Fibroblast of skin of left biceps (primary cell): ENCODE measurements at regions not wholly inside any gene's neighbourhood (a gene's known extent, or its start where the extent isn't known, plus 50 kb on each side); places are given as distances from the start of the nearest gene placed in this dataset.

ENCODE experiments used
- DNase-seq, 2 experiments: peaks; one replicate each; pipeline ENCODE4 v3.0.0-alpha.2; 2013; ENCODE audit warnings: low read depth in 2 of 2

DNA sequence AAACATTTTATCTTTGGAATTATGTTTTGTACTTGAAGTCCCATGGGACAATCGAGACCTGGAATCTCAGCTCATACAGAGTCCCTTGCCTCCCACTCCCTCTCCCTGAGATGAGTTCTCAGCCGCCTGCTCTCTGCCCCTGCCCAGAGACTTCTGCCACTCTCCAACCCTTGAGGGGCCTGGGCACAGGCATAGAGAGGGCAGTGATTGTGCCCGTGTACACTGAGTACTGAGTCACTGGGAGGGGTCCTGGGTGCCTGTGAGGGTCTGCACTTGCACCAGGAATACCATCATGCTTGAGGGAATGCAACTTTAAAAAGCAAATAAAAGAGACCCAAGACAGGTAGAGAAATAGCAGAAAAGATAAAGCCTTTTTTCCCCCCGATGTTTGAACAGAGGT is 453.8 kb upstream of the HS3ST5 start:
- no peak for DNase-seq

DNA sequence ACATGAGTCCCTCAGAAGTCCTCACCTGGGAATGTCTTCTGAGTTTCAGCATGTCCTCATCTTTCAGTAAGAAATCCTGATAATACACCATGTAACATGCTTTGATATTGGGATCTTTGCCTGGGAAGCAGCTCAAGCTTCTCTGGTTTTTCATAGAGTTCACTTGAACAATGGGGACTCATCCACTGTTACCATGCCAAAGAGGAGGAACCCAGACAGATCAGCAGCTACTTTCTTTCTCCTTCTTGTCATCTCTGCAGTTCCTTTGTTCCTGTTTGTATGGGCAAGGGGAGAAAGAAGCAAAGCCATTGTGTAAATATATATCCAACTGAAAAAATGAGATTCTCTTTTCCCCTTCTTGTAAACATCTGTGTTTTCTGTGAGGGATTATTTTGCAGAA is 450.6 kb upstream of the HS3ST5 start:
- DNase-seq, result no peak

DNA sequence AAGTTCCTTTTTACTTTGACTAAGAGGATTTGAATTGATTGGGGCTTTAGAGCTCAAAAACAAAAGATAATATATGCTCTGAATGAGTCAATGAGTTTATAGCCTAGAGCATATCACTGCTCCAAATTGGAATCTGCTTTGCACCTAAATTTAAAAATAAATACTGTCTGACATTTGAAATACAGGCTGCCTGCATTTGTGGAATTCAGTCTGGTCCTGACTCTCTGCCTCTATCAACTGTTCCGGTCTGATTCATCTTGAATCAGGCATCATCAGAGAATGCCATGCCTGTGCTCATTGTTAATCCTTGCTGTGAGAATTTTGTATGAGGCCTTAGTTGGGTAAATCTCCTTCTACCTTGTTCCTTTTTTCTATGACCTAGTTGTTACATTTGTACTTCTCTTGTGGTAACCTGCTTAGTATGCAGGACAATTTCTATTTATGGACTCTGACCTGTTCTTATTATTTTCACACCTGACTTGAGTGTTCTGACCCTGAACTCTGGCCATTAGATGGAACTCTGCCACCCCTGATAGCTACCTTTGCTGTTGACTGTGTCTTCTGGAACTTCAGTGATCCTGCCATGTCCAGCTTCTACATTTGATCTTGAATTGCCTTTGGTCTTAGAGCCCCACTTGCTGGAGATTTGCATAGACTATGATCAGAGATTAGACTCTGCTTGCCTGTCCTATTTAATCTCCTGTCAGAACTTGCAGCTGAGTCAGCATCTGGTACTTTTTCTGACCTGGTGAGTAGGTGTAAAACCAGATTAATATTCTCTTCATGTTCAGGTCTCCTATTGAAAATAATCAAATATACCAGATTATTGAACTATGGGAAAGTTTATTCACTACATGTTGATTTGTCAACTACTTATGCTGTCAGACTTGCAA is 442.7 kb upstream of the HS3ST5 start:
- no peak for DNase-seq

DNA sequence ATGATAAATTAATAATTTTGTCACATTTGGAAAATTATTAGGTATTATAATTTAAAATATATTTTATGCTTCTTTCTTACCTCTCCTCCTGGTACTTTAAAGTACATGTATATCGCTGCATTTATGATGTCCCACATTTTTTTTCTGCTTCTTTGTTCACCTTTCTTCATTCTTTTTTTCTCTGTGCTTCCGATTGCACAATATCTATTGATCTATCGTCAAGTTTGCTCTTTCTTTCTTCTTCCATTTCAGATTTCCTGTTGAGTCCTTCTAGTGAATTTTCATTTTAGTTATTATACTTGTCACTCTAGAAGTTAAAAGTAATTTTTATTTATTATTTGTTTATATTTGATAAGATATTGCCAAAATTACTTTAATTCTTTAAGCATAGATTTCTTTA is 441.0 kb upstream of the HS3ST5 start:
- no peak for DNase-seq

DNA sequence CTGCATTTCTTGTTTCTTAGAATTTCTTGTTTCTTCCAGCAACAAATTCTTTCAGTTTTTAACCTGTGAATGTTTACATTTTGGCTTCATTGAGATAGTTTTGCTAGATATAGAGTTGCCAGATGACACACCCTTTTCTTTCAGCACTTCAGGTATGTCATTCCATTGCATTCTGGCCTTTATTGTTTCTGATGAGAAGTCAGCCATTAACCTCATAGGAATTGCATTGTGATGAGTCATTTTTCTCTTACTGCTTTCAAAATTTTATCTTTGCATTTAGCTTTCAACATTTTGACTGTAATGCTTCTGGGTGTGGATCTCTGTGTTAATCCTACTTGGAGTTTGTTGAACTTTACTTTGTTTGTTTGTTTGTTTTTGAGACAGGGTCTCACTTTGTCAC is 440.3 kb upstream of the HS3ST5 start:
- DNase-seq, result no peak

DNA sequence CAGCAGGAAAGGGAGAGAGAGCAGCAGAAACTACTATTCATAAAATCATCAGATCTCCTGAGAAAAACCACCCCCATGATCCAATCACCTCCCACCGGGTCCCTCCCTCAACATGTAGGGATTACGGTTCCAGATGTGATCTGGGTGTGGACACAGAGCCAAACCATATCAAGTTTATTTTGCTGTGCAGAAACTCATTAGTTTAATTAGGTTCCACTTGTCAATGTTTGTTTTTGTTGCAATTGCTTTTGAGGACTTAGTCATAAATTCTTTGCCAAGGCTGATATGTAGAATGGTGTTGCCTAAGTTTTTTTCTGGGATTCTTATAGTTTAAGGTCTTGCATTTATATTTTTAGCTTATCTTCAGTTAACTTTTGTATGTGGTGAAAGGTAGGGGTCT is 422.0 kb upstream of the HS3ST5 start:
- DNase-seq, result no peak

DNA sequence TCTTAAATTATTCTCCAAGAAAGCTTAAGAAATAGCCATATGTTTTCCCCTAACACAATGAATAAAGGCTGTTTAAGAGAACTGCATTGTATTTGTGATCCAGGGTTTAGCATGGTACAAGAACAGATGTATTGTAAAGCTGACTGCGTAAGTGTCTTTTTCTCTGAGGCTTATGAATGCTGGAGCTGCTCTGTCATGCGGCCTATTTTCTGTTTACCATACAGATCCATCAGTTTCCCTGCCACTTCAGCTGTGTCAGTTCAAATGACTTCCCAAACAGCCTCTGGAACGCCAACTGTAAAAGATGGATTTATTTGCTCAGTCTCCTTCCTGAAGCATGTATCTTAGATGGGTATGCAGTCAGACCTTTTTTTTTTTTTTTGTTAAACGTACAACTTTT is 419.3 kb upstream of the HS3ST5 start:
- no peak for DNase-seq

DNA sequence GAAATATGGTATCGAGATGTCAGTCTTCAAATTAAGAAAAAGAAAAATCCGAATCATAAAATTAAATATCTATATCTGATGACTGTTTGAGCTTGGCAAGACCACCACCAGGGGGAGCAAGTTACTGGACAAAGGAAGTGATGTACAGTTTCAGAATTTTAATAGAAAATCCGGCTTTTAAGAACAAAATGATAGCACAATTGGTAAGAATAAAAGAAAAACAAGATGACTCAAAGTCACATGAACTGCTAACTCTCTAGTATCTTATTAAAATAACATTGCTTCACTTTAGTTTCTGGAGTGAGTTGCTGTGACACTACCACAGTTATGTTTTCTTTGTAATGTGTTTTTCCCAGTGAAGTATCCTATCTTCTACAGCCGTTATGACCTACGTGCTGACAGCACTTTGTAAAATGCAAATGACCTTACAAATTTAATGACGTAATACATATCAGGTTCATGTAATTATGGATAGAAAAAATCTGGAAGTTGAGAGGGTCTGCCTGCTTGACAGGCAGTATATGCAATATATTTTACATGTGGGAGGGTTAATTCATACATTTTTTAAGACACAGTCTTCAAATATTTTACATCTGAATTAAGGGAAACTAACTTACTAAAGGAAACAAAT is 405.3 kb upstream of the HS3ST5 start:
- DNase-seq, result peak; percentile 15 to 17

DNA sequence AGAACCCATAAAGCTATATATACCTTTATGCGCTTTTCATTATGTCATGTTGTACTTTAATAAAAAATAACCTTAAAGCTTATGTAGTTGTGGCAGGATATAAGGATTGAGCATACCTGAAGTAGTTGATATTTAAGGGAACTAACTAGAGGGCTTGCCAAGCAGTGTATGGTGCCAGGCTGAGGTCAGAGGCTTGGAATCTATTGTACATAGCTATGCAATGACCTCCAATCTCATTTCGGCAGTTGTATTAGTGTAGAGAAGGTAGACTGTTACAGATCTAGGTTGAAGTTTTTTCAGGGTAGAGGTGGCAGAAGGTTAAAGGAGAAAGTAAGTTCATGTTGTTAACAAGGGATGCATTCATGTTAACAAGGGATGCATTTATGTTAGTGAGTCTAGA is 397.7 kb upstream of the HS3ST5 start:
- no peak for DNase-seq

DNA sequence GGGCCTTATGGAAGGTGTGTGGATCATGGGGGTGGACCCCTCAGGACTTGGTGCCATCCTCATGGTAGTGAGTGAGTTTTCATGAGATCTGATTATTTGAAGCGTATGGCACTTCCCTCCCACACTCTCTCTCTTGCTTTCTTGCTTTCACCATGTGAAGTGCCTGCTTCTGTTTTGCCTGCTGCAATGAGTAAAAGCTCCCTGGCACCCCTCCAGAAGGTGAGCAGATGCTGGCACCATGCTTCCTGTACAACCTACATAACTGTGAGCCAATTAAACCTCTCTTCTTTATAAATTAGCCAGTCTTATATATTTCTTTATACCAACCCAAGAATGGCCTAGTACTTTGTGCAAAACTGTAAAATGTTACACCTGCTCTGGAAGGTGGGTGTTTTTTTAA is 396.8 kb upstream of the HS3ST5 start:
- no peak for DNase-seq

DNA sequence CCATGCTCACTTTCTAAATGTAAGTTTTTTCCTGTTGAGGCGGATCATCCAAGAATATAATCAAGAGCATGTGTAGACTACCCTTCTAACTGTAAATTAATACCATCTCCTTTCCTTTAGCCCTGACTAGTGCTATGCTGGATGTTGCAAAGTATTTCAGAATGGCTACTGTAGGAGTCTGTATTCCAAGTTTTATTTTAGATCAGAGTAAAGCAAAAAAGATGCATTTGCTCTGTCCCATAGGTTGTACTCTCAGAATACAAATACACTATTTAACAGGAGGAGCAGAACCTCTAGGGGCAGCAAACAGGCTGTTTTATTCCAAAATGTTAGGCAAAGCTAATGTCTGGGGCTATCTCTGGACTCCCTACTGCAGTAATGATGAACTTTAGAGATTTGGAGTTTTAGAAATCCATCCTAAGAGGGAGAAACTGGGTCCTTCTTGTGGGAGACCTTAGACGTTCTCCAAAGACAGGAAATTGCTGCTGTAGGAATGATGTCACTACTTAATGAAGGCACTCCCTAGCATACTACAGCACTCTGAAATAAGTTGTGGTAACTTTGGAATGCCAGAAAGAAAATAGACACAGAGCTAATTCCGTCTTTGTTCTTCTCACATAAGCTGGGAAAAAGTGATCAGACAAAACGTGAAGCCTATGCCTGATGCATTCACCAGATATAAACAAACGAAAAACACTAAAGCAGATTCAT is 392.4 kb upstream of the HS3ST5 start:
- peak; percentile 19 to 21 for DNase-seq

DNA sequence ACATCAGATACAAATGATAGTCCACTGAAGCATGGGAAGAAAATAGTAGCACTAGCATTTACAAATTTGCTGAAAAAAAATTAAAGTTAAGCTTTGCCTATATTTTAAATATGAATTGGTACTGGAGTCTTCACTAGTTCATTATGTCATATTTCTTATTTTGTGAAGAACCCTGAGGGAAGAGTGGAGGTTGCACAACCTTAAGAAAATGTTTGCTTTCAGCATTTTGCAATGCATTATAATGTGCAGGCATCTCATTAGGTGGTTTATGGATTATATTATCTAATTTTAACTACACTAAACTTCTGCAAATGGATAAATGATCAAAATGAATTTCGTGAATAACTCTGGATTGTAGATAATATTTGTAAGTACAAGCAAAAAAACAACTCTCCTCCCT is 390.8 kb upstream of the HS3ST5 start:
- no peak for DNase-seq

DNA sequence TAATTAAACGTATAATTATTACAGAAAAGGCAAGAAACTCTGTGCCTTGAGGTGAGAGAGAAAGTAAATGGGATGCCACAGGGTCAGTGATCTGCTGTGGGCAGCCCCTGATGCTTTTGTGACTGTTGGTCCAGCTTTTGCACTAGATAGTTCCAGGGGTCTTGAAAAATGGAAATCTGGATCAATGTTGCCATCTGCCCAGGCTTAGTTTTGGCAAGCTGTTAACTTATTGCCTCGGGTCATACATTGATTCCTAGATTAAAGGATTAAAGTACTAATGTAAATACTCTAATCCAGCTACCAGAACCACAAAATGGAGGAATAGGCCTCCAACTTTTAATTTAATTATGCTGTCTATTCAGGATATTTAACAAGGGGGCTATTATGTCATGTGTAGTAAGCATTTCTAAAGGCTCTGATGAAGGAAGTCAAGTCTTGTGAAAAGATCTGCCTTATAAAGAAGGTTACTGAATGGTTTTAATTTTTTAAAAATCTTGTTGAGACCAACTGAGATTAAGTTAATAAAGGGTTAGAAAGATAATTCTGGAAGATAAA is 376.0 kb upstream of the HS3ST5 start:
- DNase-seq, result no peak

DNA sequence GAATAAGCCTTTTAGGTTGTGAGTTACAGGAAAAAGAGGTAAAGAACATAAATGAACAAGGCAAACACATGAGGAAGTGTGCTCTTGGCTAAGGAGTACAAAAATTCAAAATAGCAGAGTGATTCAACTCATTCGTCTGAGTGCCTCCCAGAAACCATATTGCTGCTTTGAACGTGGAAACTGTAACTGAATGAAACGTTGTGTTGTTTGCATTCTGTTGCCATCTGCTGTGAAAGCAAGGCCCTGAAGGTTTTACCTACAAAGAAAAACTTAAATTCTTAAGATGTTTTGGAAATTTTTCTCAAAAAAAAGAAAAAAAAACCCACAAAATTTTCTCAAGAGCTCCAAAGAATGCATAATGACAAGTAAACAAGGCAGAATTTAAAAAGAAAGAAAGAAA is 375.4 kb upstream of the HS3ST5 start:
- DNase-seq, result no peak

DNA sequence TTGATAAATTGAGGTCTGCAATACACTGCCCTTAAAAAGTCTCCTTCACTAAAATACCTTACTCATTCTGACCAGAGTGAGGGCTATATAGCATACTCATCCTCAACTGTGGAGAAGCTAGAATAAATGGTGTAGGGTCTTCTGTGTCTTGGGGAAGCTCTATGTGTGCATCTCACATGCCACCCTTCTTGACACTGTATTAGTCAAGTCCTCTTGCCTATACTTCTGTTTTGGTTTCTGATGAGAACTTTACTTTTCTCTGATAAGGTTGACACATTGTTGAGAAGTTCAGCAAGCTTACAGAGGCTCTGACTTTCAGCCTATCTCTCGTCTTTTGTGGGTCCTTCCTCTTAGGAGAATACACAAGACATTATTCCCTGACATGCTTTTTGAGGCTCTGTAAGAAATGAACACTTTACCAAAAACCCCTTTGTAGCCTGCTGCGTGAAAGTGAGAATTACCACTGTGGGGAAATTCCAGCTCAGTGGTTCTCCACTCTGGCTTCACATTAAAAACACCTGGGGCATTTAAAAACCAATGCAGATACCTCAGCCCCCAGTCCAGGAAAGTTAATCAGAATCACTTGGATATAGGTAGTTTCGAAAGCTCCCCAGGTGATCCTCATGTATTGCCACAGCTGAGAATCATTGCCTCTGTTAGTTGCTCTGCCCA is 372.1 kb upstream of the HS3ST5 start:
- no peak for DNase-seq

DNA sequence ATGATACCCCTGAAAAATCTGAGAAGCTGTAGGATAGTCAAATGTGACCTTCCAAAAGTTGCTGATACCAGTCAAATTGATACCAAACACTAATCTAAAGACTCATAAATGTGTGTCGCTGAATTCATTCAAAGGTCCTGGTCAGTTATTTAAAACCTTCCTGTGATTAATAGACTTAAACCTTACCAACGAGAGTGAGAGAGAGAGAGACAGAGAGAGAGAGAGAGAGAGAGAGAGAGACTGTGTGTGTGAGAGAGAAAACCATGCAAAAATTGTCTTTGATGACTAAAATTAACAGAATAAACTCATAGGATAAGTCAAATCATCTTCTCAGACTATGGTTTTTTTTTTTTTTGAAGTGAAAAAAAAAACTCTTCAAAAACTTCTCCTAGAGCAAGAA is 370.9 kb upstream of the HS3ST5 start:
- no peak for DNase-seq

DNA sequence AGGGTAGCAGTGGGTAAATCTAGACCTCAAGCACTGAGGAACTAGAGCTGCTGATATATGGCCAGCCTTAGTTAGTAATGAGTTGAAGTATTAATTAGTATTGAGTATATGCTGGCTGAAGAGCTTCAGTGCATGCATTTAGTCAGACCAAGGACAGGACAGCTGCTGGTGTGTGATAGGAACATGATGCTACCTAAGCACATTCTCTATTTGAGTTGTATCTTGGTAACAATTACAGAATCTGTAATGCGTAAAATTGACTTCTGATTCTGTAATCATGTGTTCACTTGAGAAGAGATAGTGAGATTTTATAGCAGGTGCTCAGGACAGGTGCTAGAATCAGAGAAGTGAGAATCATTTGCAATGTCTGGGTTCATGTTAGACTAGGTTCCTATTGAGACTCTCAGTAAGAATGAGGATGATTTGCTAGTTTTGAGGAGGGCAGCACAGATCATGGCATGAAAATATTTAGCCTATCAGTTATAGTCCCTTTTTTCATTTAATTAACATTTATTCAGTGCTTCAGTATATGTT is 369.4 kb upstream of the HS3ST5 start:
- no peak for DNase-seq

DNA sequence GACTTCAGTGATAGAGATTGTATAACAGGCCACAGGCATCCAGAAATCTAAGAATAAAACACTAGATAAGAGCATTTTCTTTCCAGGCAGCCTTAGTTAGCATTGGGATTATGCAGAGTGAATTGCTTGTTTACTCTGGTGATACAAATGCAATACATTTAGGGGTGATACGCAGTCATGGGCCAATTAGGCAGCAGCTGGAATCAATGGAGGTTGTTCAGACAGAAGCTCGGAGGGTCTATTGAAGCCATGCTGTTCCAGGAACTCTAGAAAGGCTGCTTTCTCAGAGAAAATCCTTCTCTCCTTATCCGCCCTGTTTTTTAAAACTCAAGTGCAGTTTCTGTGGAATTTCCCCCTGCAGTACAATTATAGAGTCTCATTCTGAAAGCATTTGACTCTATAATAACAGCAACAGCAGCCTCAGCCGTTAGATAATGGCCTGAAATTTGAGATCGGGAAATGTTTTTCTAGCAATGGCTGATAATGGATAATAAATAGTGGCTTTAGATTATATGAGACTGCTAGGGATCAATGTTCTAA is 364.3 kb upstream of the HS3ST5 start:
- no peak for DNase-seq

DNA sequence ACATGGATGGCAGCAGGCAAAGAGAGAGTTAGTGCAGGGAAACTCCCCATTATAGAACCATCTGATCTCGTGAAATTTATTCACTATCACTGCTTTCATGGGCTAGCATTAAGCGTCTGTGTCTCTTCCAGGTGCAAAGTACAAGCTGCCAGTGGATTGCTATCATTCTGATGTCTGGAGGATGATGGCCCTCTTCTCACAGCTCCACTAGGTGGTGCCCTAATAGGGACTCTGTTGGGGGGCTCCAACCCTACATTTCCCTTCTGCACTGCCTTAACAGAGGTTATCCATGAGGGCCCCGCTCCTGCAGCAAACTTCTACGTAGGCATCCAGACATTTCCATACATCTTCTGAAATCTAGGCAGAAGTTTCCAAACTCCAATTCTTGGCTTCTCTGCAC is 347.8 kb upstream of the HS3ST5 start:
- no peak for DNase-seq

DNA sequence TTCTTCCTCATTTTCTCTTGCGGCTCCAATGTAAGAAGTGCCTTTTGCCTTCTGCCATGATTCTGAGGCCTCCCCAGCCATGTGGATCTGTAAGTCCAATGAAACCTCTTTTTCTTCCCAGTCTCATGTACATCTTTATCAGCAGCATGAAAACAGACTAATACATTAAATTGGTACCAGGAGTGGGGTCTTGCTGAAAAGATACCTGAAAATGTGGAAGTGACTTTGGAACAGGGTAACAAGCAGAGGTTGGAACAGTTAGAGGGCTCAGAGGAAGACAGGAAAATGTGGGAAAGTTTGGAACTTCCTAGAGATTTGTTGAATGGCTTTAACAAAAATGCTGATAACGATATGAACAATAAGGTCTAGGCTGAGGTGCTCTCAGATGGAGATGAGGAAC is 316.7 kb upstream of the HS3ST5 start:
- no peak for DNase-seq

DNA sequence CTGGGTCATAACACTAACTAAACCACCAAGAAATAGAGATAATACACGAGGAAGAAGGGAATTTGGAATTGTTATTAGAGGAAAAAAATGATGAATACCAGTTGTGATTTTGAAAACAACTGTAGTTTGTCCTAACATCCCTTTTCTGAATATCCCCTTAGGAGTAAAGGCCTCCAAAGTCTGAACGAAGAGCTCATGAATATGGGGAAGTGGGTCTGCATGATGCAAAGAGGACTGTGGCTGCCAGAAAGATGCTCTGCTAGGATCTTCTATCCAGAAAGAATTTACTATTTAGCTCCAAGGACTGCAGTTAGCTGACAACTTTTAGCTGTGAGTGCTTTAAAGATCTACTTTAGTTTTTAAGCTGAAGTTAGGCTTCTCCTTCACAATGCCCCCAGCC is 308.8 kb upstream of the HS3ST5 start:
- no peak for DNase-seq
